ENCODE measurements at regions not wholly inside any gene's neighbourhood (a gene's known extent, or its start where the extent isn't known, plus 50 kb on each side); places are given as distances from the start of the nearest gene placed in this dataset.

DNA sequence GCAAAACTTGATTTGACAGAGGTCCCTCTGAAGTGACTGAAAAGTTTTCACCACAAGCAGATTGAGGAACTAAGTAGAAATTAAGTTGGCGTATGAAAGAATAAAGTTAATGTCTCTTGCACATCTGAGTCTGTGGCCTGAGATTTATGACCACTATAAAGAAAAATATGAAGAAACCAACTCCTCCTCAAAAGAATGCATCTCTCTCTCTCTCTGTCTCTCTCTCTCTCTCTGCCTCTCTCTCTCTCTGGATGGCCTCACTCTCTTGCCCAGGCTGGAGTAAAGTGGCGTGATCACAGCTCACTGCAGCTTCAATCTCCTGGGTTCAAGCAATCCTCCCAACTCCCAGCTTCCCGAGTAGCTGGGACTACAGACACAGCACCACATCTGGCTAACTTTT lies 55.2 kb downstream of the RPL22L1 start:
- H3K4me3 ChIP-seq (ENCODE audit: low read depth, low read length) = no peak overlapping the region
- 0 out of 2 replicates have a peak, but pooled peaks cover under 1% of the 10 kb centered on the region for H3K4me1 ChIP-seq
- H3K9me3 ChIP-seq = no peaks in the 10 kb centered on the region
- H3K36me3 ChIP-seq = no peaks in the 10 kb centered on the region
- H3K27me3 ChIP-seq = no peaks in the 10 kb centered on the region
- no peak for TF ChIP-seq CTCF (IDR thresholded peaks at IDR 0.05; ENCODE audit: low read depth, low read length)
- no peak for DNase-seq

- DNase-seq = no peak
- no peaks in the 10 kb centered on the region for H3K9me3 ChIP-seq
- H3K27me3 ChIP-seq = no peaks in the 10 kb centered on the region
- no peaks in the 10 kb centered on the region for H3K36me3 ChIP-seq
- no peak for TF ChIP-seq CTCF (IDR thresholded peaks at IDR 0.05; ENCODE audit: low read depth, low read length)
- H3K4me3 ChIP-seq (ENCODE audit: low read depth, low read length) = no peak overlapping the region
- peaks cover 7% of the 10 kb centered on the region for H3K4me1 ChIP-seq
Measured at GRCh38 chr3:170813266-170813665, 56.7 kb downstream of the RPL22L1 start.

- Histone ChIP-seq H3K27me3 (no peaks in the 10 kb centered on the region), H3K9me3 (no peaks in the 10 kb centered on the region), H3K36me3 (no peaks in the 10 kb centered on the region), H3K4me3 (ENCODE audit: low read depth, low read length) (no peak overlapping the region), H3K4me1 (peaks cover 7% of the 10 kb centered on the region)
- DNase-seq = peak; percentile 72
- peak; percentile 96 for TF ChIP-seq CTCF (IDR thresholded peaks at IDR 0.05; ENCODE audit: low read depth, low read length)
Measured at GRCh38 chr3:170811928-170812591, 57.9 kb downstream of the RPL22L1 start.

GRCh38 chr3:170811515-170811914 lies 58.5 kb downstream of the RPL22L1 start:
- Histone ChIP-seq H3K4me1 (peaks cover 7% of the 10 kb centered on the region), H3K36me3 (no peaks in the 10 kb centered on the region), H3K9me3 (no peaks in the 10 kb centered on the region), H3K4me3 (ENCODE audit: low read depth, low read length) (no peak overlapping the region), H3K27me3 (no peaks in the 10 kb centered on the region)
- no peak for TF ChIP-seq CTCF (IDR thresholded peaks at IDR 0.05; ENCODE audit: low read depth, low read length)
- no peak for DNase-seq

DNA sequence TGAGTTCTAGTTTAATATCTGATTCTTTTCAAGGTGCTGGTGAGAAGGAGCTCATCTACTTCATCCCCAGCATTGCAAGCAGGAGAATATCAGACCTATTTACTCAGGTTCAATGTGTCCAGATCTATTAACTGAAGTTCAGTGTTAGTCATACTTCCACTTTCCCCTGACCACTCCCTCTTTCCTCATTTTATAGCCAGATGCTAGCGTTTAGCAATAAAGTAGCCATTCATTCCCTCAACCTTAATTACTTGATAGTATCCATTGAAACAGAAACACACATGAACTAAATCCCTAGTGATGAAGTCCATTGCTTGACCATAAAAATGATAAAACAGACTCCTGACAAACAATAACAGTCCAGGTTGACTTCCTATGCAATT lies 60.0 kb downstream of the RPL22L1 start:
- DNase-seq = no peak
- H3K4me1 ChIP-seq = peaks cover 7% of the 10 kb centered on the region
- no peaks in the 10 kb centered on the region for H3K9me3 ChIP-seq
- H3K27me3 ChIP-seq = no peaks in the 10 kb centered on the region
- H3K4me3 ChIP-seq (ENCODE audit: low read depth, low read length) = no peak overlapping the region
- no peak for TF ChIP-seq CTCF (IDR thresholded peaks at IDR 0.05; ENCODE audit: low read depth, low read length)
- H3K36me3 ChIP-seq = no peaks in the 10 kb centered on the region

- Histone ChIP-seq H3K27me3 (no peaks in the 10 kb centered on the region), H3K36me3 (no peaks in the 10 kb centered on the region), H3K4me3 (ENCODE audit: low read depth, low read length) (no peak overlapping the region), H3K9me3 (no peaks in the 10 kb centered on the region), H3K4me1 (peaks cover 7% of the 10 kb centered on the region)
- TF ChIP-seq CTCF (IDR thresholded peaks at IDR 0.05; ENCODE audit: low read depth, low read length) = peak; percentile 85
- DNase-seq = peak; percentile 63
Measured at GRCh38 chr3:170809007-170809974, 60.7 kb downstream of the RPL22L1 start.
